ENCODE measurements at regions not wholly inside any gene's neighbourhood (a gene's known extent, or its start where the extent isn't known, plus 50 kb on each side); places are given as distances from the start of the nearest gene placed in this dataset.

- Histone ChIP-seq H3K27me3 (ENCODE audit: insufficient read depth, low read length, poor library complexity) (no peaks in the 10 kb centered on the region), H3K4me1 (ENCODE audit: insufficient read depth, low read length) (no peaks in the 10 kb centered on the region), H2AFZ (ENCODE audit: low read depth, low read length) (no peak overlapping the region), H4K20me1 (ENCODE audit: insufficient read depth, low read length) (no peaks in the 10 kb centered on the region), H3K9me3 (ENCODE audit: insufficient read depth, low read length, severe bottlenecking) (peaks cover 13% of the 10 kb centered on the region), H3K9ac (ENCODE audit: low read depth, low read length) (no peak overlapping the region), H3K4me3 (ENCODE audit: low read depth in 1 of 2, low read length in 2 of 2) (no peak overlapping the region), H3K36me3 (ENCODE audit: insufficient read depth, low read length) (no peaks in the 10 kb centered on the region), H3K27ac (ENCODE audit: low read length) (no peak overlapping the region), H3K79me2 (ENCODE audit: insufficient read depth, low read length) (no peaks in the 10 kb centered on the region), H3K4me2 (ENCODE audit: insufficient read depth, low read length) (no peak overlapping the region)
- no peak for DNase-seq
- ATAC-seq (ENCODE audit: insufficient read depth, low read depth): no peak
- TF ChIP-seq EZH2 (IDR thresholded peaks at IDR 0.05; ENCODE audit: borderline replicate concordance, low read depth, low read length, severe bottlenecking): no peak
- no peak for TF ChIP-seq CTCF (IDR thresholded peaks at IDR 0.05; ENCODE audit: borderline replicate concordance, extremely low read depth, low read length, poor library complexity, severe bottlenecking)
These were observed 804.2 kb upstream of the SLITRK1 start for GRCh38 chr13:84686458-84686857.

GRCh38 chr13:84684804-84685203, 802.5 kb upstream of the SLITRK1 start:
- no peaks in the 10 kb centered on the region for H3K79me2 ChIP-seq (ENCODE audit: insufficient read depth, low read length)
- DNase-seq: no peak

GRCh38 chr13:84684048-84684662, 801.9 kb upstream of the SLITRK1 start:
- Histone ChIP-seq H3K4me3 (ENCODE audit: low read depth in 1 of 2, low read length in 2 of 2) (no peak overlapping the region), H3K36me3 (ENCODE audit: insufficient read depth, low read length) (no peaks in the 10 kb centered on the region), H3K27ac (ENCODE audit: low read length) (no peak overlapping the region), H3K4me2 (ENCODE audit: insufficient read depth, low read length) (no peak overlapping the region), H3K4me1 (ENCODE audit: insufficient read depth, low read length) (no peaks in the 10 kb centered on the region), H4K20me1 (ENCODE audit: insufficient read depth, low read length) (no peaks in the 10 kb centered on the region), H3K9me3 (ENCODE audit: insufficient read depth, low read length, severe bottlenecking) (peaks cover 13% of the 10 kb centered on the region), H3K79me2 (ENCODE audit: insufficient read depth, low read length) (no peaks in the 10 kb centered on the region), H3K9ac (ENCODE audit: low read depth, low read length) (no peak overlapping the region), H3K27me3 (ENCODE audit: insufficient read depth, low read length, poor library complexity) (no peaks in the 10 kb centered on the region), H2AFZ (ENCODE audit: low read depth, low read length) (no peak overlapping the region)
- DNase-seq (no peak), ATAC-seq (ENCODE audit: insufficient read depth, low read depth) (no peak)
- TF ChIP-seq EZH2 (IDR thresholded peaks at IDR 0.05; ENCODE audit: borderline replicate concordance, low read depth, low read length, severe bottlenecking) (no peak), CTCF (IDR thresholded peaks at IDR 0.05; ENCODE audit: borderline replicate concordance, extremely low read depth, low read length, poor library complexity, severe bottlenecking) (no peak)

More at GRCh38 chr13:84684804-84685203, 802.5 kb upstream of the SLITRK1 start:
- no peaks in the 10 kb centered on the region for H3K36me3 ChIP-seq (ENCODE audit: insufficient read depth, low read length)
- no peak overlapping the region for H3K4me3 ChIP-seq (ENCODE audit: low read depth in 1 of 2, low read length in 2 of 2)
- H4K20me1 ChIP-seq (ENCODE audit: insufficient read depth, low read length): no peaks in the 10 kb centered on the region
- H3K9ac ChIP-seq (ENCODE audit: low read depth, low read length): no peak overlapping the region
- no peaks in the 10 kb centered on the region for H3K27me3 ChIP-seq (ENCODE audit: insufficient read depth, low read length, poor library complexity)
- H3K27ac ChIP-seq (ENCODE audit: low read length): no peak overlapping the region
- no peak for TF ChIP-seq CTCF (IDR thresholded peaks at IDR 0.05; ENCODE audit: borderline replicate concordance, extremely low read depth, low read length, poor library complexity, severe bottlenecking)
- no peak for TF ChIP-seq EZH2 (IDR thresholded peaks at IDR 0.05; ENCODE audit: borderline replicate concordance, low read depth, low read length, severe bottlenecking)
- peaks cover 13% of the 10 kb centered on the region for H3K9me3 ChIP-seq (ENCODE audit: insufficient read depth, low read length, severe bottlenecking)
- H3K4me2 ChIP-seq (ENCODE audit: insufficient read depth, low read length): no peak overlapping the region
- ATAC-seq (ENCODE audit: insufficient read depth, low read depth): no peak
- H2AFZ ChIP-seq (ENCODE audit: low read depth, low read length): no peak overlapping the region
- H3K4me1 ChIP-seq (ENCODE audit: insufficient read depth, low read length): no peaks in the 10 kb centered on the region
